IMR-90 (cell line): ENCODE measurements at regions not wholly inside any gene's neighbourhood (a gene's known extent, or its start where the extent isn't known, plus 50 kb on each side); places are given as distances from the start of the nearest gene placed in this dataset.

ENCODE experiments used
- ATAC-seq: fragments of 200-7000 bp; cut with Tn5 transposase; 2 replicates; pipeline ENCODE4 v1.9.1; 2020; ENCODE audit warnings: low read depth, mild to moderate bottlenecking, moderate library complexity
- BruUV-seq: library from RNA; stranded (reverse); fragments of 400-500 nt; replicated peaks from 2 replicates; lab custom pipeline; 2021; lab: Mats Ljungman, UMichigan
- CTCF ChIA-PET: fragments of 300-600 bp; formaldehyde crosslinking; extraction: SDS; loops from one replicate; lab custom pipeline; 2021; ENCODE audit warnings: antibody characterized with exemption; lab: Yijun Ruan, JAX
- POLR2A ChIA-PET: fragments of 300-600 bp; sonication (Branson Sonifier 250); formaldehyde crosslinking; loops from one replicate; lab custom pipeline; 2022; ENCODE audit warnings: antibody characterized with exemption; ENCODE audit not compliant: unreplicated experiment; lab: Charles Lee
- DNase-seq: peaks from one replicate; pipeline ENCODE4 v3.0.0; 2013
- H2AFZ ChIP-seq: replicated peaks from 2 replicates; pipeline ENCODE3; 2013; ENCODE audit warnings: low read length, mild to moderate bottlenecking; ENCODE audit not compliant: poor library complexity
- H2AK5ac ChIP-seq: 2 replicates; pipeline ENCODE4 v1.6.1; 2013; ENCODE audit warnings: low read depth, low read length, inconsistent platforms
- H2AK9ac ChIP-seq: replicated peaks from 2 replicates; pipeline ENCODE3; 2013; ENCODE audit warnings: mild to moderate bottlenecking, low read depth, low read length, moderate library complexity; ENCODE audit not compliant: poor library complexity
- H2BK120ac ChIP-seq: 2 replicates; pipeline ENCODE4 v1.6.1; 2013; ENCODE audit warnings: low read depth, low read length, inconsistent platforms
- H2BK15ac ChIP-seq: 3 replicates; pipeline ENCODE4 v1.6.1; 2013; ENCODE audit warnings: low read depth, low read length, inconsistent platforms
- H2BK20ac ChIP-seq: 2 replicates; pipeline ENCODE4 v1.6.1; 2013; ENCODE audit warnings: low read depth, mild to moderate bottlenecking, inconsistent platforms, low read length, moderate library complexity
- H2BK5ac ChIP-seq: 2 replicates; pipeline ENCODE4 v1.6.1; 2013; ENCODE audit warnings: mild to moderate bottlenecking, low read depth, low read length, inconsistent platforms; ENCODE audit not compliant: poor library complexity, severe bottlenecking
- H3K14ac ChIP-seq: replicated peaks from 2 replicates; pipeline ENCODE4 v1.6.1; 2013; ENCODE audit warnings: low read depth, low read length, inconsistent platforms
- H3K18ac ChIP-seq: 2 replicates; pipeline ENCODE4 v1.6.1; 2013; ENCODE audit warnings: low read depth, low read length, control low read depth
- H3K23ac ChIP-seq: 2 replicates; pipeline ENCODE4 v1.6.1; 2013; ENCODE audit warnings: low read depth, low read length, inconsistent platforms
- H3K27ac ChIP-seq: 2 replicates; pipeline ENCODE4 v1.5.1; 2013; ENCODE audit warnings: mild to moderate bottlenecking, control low read depth, low read length; ENCODE audit not compliant: insufficient read depth
- H3K27me3 ChIP-seq: 2 replicates; pipeline ENCODE4 v1.6.1; 2013; ENCODE audit warnings: low read length; ENCODE audit not compliant: control insufficient read depth, insufficient read depth
- H3K36me3 ChIP-seq: 2 replicates; pipeline ENCODE4 v1.6.1; 2013; ENCODE audit warnings: low read length, mixed read lengths; ENCODE audit not compliant: control insufficient read depth, insufficient read depth
- H3K4ac ChIP-seq: 2 replicates; pipeline ENCODE4 v1.6.1; 2013; ENCODE audit warnings: low read depth, low read length, inconsistent platforms
- H3K4me1 ChIP-seq: 2 replicates; pipeline ENCODE4 v1.6.1; 2013; ENCODE audit warnings: low read length, mixed read lengths; ENCODE audit not compliant: control insufficient read depth, insufficient read depth
- H3K4me2 ChIP-seq: 2 replicates; pipeline ENCODE4 v1.6.1; 2013; ENCODE audit warnings: low read depth, mild to moderate bottlenecking, control low read depth, low read length, moderate library complexity
- H3K4me3 ChIP-seq: 2 replicates; pipeline ENCODE4 v1.5.1; 2013; ENCODE audit warnings: low read depth, mild to moderate bottlenecking, control low read depth, low read length, moderate library complexity; ENCODE audit not compliant: insufficient read depth
- H3K56ac ChIP-seq: 2 replicates; pipeline ENCODE4 v1.6.1; 2013; ENCODE audit warnings: low read length, inconsistent platforms; ENCODE audit not compliant: insufficient read depth; ENCODE audit errors: extremely low read depth
- H3K79me1 ChIP-seq, 2 experiments: 2 replicates each; pipeline ENCODE4 v1.6.1; 2013; ENCODE audit warnings: low read length in 2 of 2, inconsistent platforms in 1 of 2, low read depth in 1 of 2
- H3K9ac ChIP-seq: 2 replicates; pipeline ENCODE4 v1.6.1; 2013; ENCODE audit warnings: low read depth, low read length, control low read depth
- H3K9me1 ChIP-seq: 2 replicates; pipeline ENCODE4 v1.6.1; 2013; ENCODE audit warnings: low read length, inconsistent platforms; ENCODE audit not compliant: insufficient read depth
- H3K9me3 ChIP-seq: 2 replicates; pipeline ENCODE4 v1.6.1; 2013; ENCODE audit warnings: low read length; ENCODE audit not compliant: control insufficient read depth, insufficient read depth
- H4K20me1 ChIP-seq: 2 replicates; pipeline ENCODE4 v1.6.1; 2013; ENCODE audit warnings: low read length, inconsistent platforms; ENCODE audit not compliant: insufficient read depth
- H4K5ac ChIP-seq: 2 replicates; pipeline ENCODE4 v1.6.1; 2013; ENCODE audit warnings: mild to moderate bottlenecking, low read depth, low read length, control low read depth
- H4K8ac ChIP-seq, 2 experiments: 2 replicates each; pipeline ENCODE4 v1.6.1; 2013; ENCODE audit warnings: low read depth in 2 of 2, low read length in 2 of 2, control low read depth in 1 of 2, inconsistent platforms in 1 of 2
- H4K91ac ChIP-seq: 2 replicates; pipeline ENCODE4 v1.6.1; 2013; ENCODE audit warnings: low read depth, low read length, inconsistent platforms; ENCODE audit not compliant: insufficient read depth
- FOS ChIP-seq: fragments of 150-350 bp; IDR thresholded peaks from 2 replicates; pipeline ENCODE4 v1.6.1; 2016; ENCODE audit warnings: low read depth, low read length
- POLR2A ChIP-seq: IDR thresholded peaks from 2 replicates; pipeline ENCODE4 v1.6.1; 2012; ENCODE audit warnings: mild to moderate bottlenecking, low read depth, low read length
- RAD21 ChIP-seq: IDR thresholded peaks from 2 replicates; pipeline ENCODE4 v1.6.1; 2012; ENCODE audit warnings: low read length, improper control_type of control experiment
- RCOR1 ChIP-seq: IDR thresholded peaks from 2 replicates; pipeline ENCODE4 v1.6.1; 2012; ENCODE audit warnings: mild to moderate bottlenecking, low read length, improper control_type of control experiment; ENCODE audit not compliant: insufficient replicate concordance
- SMC3 ChIP-seq: fragments of 150-350 bp; IDR thresholded peaks from 2 replicates; pipeline ENCODE4 v1.6.1; 2016; ENCODE audit warnings: low read depth, mild to moderate bottlenecking, antibody characterized with exemption, low read length, moderate library complexity
- USF2 ChIP-seq: fragments of 150-350 bp; IDR thresholded peaks from 2 replicates; pipeline ENCODE4 v1.6.1; 2017; ENCODE audit warnings: mild to moderate bottlenecking, antibody characterized with exemption, low read length, low read depth
- WGBS, 2 experiments: methylation state at CpG; one replicate each; pipeline versions ENCODE4 v1.1.5 to v1.1.7; 2013; ENCODE audit warnings: missing lambda C conversion rate in 2 of 2; ENCODE audit not compliant: insufficient read length in 1 of 2; ENCODE audit errors: extremely low coverage in 2 of 2; 5-methylcytosine and 5-hydroxymethylcytosine counted together
- dilution Hi-C: fragments of 300-500 bp; cut with HindIII; formaldehyde crosslinking; loops from one replicate; pipeline ENCODE4 v1.14.3; 2018; ENCODE audit warnings: low sequenced_read_pairs; ENCODE audit not compliant: unreplicated experiment
- in situ Hi-C: fragments of 300-500 bp; cut with MboI; formaldehyde crosslinking; loops from 3 replicates; pipeline ENCODE4 v1.14.3; 2019; ENCODE audit warnings: low sequenced_read_pairs, inconsistent platforms, mixed read lengths
- intact Hi-C: fragments of 100-400 bp; cut with micrococcal nuclease; formaldehyde crosslinking; loops from 2 replicates; pipeline ENCODE4 v1.10.0; 2022

DNA sequence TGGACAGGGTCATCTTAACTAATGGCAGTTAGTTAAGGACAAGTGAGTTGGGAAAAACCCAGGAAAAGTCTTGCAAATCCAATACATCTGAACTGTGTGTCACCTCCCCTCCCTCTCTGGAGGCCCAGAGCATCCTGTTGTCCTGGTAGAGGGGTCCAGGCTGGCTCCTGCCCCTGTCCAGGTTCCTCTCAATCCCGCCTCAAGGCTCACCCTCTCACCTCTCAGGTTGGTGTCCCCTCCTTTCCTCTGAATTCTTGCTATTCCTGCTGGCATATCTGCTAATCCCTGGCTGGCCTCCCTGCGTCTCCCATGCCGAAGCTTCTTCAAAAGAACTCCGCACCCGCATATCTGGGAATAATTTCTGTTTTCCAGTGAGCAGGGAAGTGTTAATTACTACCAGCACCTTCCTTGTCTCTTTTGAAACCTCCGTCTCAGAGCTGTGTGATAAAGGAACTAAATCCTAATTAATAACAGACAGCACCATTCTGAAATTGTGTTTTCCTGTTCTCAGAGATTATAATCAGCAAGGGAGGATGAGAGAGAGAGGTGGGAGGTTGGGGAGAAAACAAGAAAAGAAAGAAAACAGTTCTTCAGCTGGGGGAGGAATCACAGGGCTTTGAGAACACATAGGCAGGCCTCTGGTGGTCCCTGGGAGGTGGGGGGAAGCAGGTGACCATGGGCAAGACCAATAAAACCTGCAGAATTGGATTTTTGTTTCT, 568.0 kb downstream of the PTPRU start:
- dilution Hi-C loops (no loop called here), intact Hi-C loops (no loop called here), in situ Hi-C loops (no loop called here)
- POLR2A ChIA-PET = no interaction called here
- CTCF ChIA-PET = interaction anchor here (0.7 kb wide), 1 partner anchor 345 kb away, joined by 3 read pairs; no protein-coding TSS in a partner anchor
- Histone ChIP-seq H3K4me2 (no peak overlapping the region), H2AK5ac (no peak overlapping the region), H3K4ac (no peak overlapping the region), H3K9me1 (0 out of 2 replicates have a peak, but pooled peaks cover 3% of the 10 kb centered on the region), H4K20me1 (no peaks in the 10 kb centered on the region), H3K27ac (no peak overlapping the region), H4K5ac (no peak overlapping the region), H3K18ac (no peak overlapping the region), H2AFZ (no peak overlapping the region), H3K4me1 (no peaks in the 10 kb centered on the region), H3K36me3 (no peaks in the 10 kb centered on the region), H2BK120ac (no peak overlapping the region), H3K4me3 (no peak overlapping the region), H3K79me1 (no peaks in the 10 kb centered on the region), H3K27me3 (peaks cover 2% of the 10 kb centered on the region; the same call in 1 of the 2 replicates), H4K91ac (no peak overlapping the region), H2AK9ac (no peak overlapping the region), H2BK5ac (no peak overlapping the region), H4K8ac (no peak overlapping the region), H3K56ac (no peak overlapping the region), H2BK20ac (no peak overlapping the region), H2BK15ac (no peak overlapping the region), H3K9me3 (no peaks in the 10 kb centered on the region), H3K23ac (no peak overlapping the region), H3K14ac (no peak overlapping the region), H3K9ac (no peak overlapping the region)
- TF ChIP-seq USF2 (no peak), SMC3 (no peak), POLR2A (no peak), RAD21 (no peak), FOS (no peak), RCOR1 (no peak)
- ATAC-seq (no peak), DNase-seq (no peak)
- no CpG with 5 or more reads among the region's 6 CpGs for WGBS, 2 experiments
- no TSS peak for BruUV-seq
